UCSD-AML1 (cell line): ENCODE measurements at regions not wholly inside any gene's neighbourhood (a gene's known extent, or its start where the extent isn't known, plus 50 kb on each side); places are given as distances from the start of the nearest gene placed in this dataset.

Source experiments
- DNase-seq: peaks from one replicate; lab custom pipeline; 2025; ENCODE audit not compliant: unreplicated experiment; lab: John Stamatoyannopoulos, UW

GRCh38 chr2:220154304-220154703 is 526.9 kb downstream of the SLC4A3 start:
- no peak for DNase-seq

- no peak for DNase-seq
Observed at GRCh38 chr2:220157312-220157711, 529.9 kb downstream of the SLC4A3 start.

- no peak for DNase-seq
Observed at GRCh38 chr2:220159738-220160137, 532.3 kb downstream of the SLC4A3 start.

GRCh38 chr2:220162320-220162719 is 534.9 kb downstream of the SLC4A3 start:
- DNase-seq = no peak

GRCh38 chr2:220163486-220163885 is 536.1 kb downstream of the SLC4A3 start:
- DNase-seq = no peak

- no peak for DNase-seq
Observed at GRCh38 chr2:220165401-220165800, 538.0 kb downstream of the SLC4A3 start.

- no peak for DNase-seq
Observed at GRCh38 chr2:220166616-220167015, 539.2 kb downstream of the SLC4A3 start.

- DNase-seq = peak; percentile 27
Observed at GRCh38 chr2:220167956-220168355, 540.5 kb downstream of the SLC4A3 start.

- DNase-seq = no peak
Observed at GRCh38 chr2:220168891-220169546, 541.6 kb downstream of the SLC4A3 start.

GRCh38 chr2:220174826-220175225 is 547.4 kb downstream of the SLC4A3 start:
- no peak for DNase-seq

- no peak for DNase-seq
Observed at GRCh38 chr2:220175967-220176366, 548.5 kb downstream of the SLC4A3 start.

- no peak for DNase-seq
Observed at GRCh38 chr2:220178991-220179695, 551.7 kb downstream of the SLC4A3 start.

GRCh38 chr2:220181165-220181564 is 553.7 kb downstream of the SLC4A3 start:
- no peak for DNase-seq

- DNase-seq = no peak
Observed at GRCh38 chr2:220182790-220183189, 555.4 kb downstream of the SLC4A3 start.

GRCh38 chr2:220185766-220186305 is 558.4 kb downstream of the SLC4A3 start:
- DNase-seq = no peak

- no peak for DNase-seq
Observed at GRCh38 chr2:220188031-220188430, 560.6 kb downstream of the SLC4A3 start.

GRCh38 chr2:220191031-220191430 is 563.6 kb downstream of the SLC4A3 start:
- no peak for DNase-seq

GRCh38 chr2:220191737-220192136 is 564.3 kb downstream of the SLC4A3 start:
- DNase-seq = no peak

- DNase-seq = no peak
Observed at GRCh38 chr2:220192994-220193753, 565.7 kb downstream of the SLC4A3 start.

- DNase-seq = no peak
Observed at GRCh38 chr2:220194630-220195584, 567.5 kb downstream of the SLC4A3 start.

- DNase-seq = no peak
Observed at GRCh38 chr2:220198896-220199295, 571.5 kb downstream of the SLC4A3 start.
